Esophagus squamous epithelium (tissue), 5 donors: ENCODE measurements at regions not wholly inside any gene's neighbourhood (a gene's known extent, or its start where the extent isn't known, plus 50 kb on each side); places are given as distances from the start of the nearest gene placed in this dataset.

Experiments
- DNase-seq: peaks from one replicate; lab custom pipeline; 2025; lab: John Stamatoyannopoulos, UW
- H3K27ac ChIP-seq, 4 donors: fragments of 200-600 bp; sonication (generic); one replicate each; pipeline ENCODE4 v1.5.1; 2016 to 2019; ENCODE audit warnings: mild to moderate bottlenecking in 1 of 4
- H3K27me3 ChIP-seq, 4 donors: fragments of 200-600 bp; sonication (generic); 1 replicate in 3 of 4; 2 replicates in 1 of 4; pipeline versions ENCODE4 v1.5.1 to v1.6.0; 2017 to 2021; ENCODE audit warnings: antibody characterized with exemption in 1 of 4
- H3K36me3 ChIP-seq, 3 donors: fragments of 200-600 bp; sonication (generic); one replicate each; pipeline ENCODE4 v1.5.1; 2016 to 2019
- H3K4me1 ChIP-seq, 3 donors: fragments of 200-600 bp; sonication (generic); one replicate each; pipeline ENCODE4 v1.5.1; 2017 to 2019
- H3K4me3 ChIP-seq, 4 donors: fragments of 200-600 bp; sonication (generic); 1 replicate in 3 of 4; 2 replicates in 1 of 4; pipeline ENCODE4 v1.5.1; 2016 to 2019; ENCODE audit warnings: mild to moderate bottlenecking in 2 of 4, moderate library complexity in 1 of 4
- H3K9me3 ChIP-seq, 3 donors: fragments of 200-600 bp; sonication (generic); one replicate each; pipeline ENCODE4 v1.5.1; 2016 to 2019
- CTCF ChIP-seq, 6 experiments: fragments of 450-650 bp in 4 of 6; fragments of 200-600 bp in 2 of 6; sonication (generic) in 2 of 6; IDR thresholded peaks; one replicate each; pipeline ENCODE4 v1.5.1; 2016 to 2019; ENCODE audit warnings: antibody characterized with exemption in 6 of 6, mild to moderate bottlenecking in 4 of 6, moderate library complexity in 4 of 6
- POLR2A ChIP-seq, 4 donors: fragments of 450-650 bp; IDR thresholded peaks; one replicate each; pipeline ENCODE4 v1.6.1; 2017; ENCODE audit warnings: antibody characterized with exemption in 4 of 4, mild to moderate bottlenecking in 4 of 4, moderate library complexity in 3 of 4
- WGBS, 2 donors: methylation state at CpG; one replicate each; pipeline ENCODE4 v1.1.5; 2018; 5-methylcytosine and 5-hydroxymethylcytosine counted together
- intact Hi-C: fragments of 100-400 bp; cut with DNase I; formaldehyde crosslinking; loops from one replicate; pipeline ENCODE4 v1.15.0; 2022
- donor health status: DM: yes; HTN: yes; CAD: no.

- Histone ChIP-seq H3K9me3 (peaks cover 0 to 5% (median 0%) of the 10 kb centered on the region in 3 donors), H3K27me3 (peaks cover 0 to 18% (median 0%) of the 10 kb centered on the region in 4 donors), H3K36me3 (no peaks in the 10 kb centered on the region), H3K4me3 (no peak overlapping the region), H3K27ac (no peak overlapping the region), H3K4me1 (peaks cover 0 to 20% (median 0%) of the 10 kb centered on the region in 3 donors)
- intact Hi-C loops = no loop called here
- no peak for TF ChIP-seq CTCF (IDR thresholded peaks at IDR 0.05)
- no peak for TF ChIP-seq POLR2A (IDR thresholded peaks at IDR 0.05)
- DNase-seq = no peak
Observed at GRCh38 chr2:38216886-38217285, 140.9 kb upstream of the CYP1B1 start.

- peaks cover 0 to 18% (median 0%) of the 10 kb centered on the region in 4 donors for H3K27me3 ChIP-seq
- peaks cover 0 to 5% (median 0%) of the 10 kb centered on the region in 3 donors for H3K9me3 ChIP-seq
- DNase-seq = no peak
- H3K36me3 ChIP-seq = no peaks in the 10 kb centered on the region
- intact Hi-C loops = no loop called here
- no peak for TF ChIP-seq POLR2A (IDR thresholded peaks at IDR 0.05)
- no peak for TF ChIP-seq CTCF (IDR thresholded peaks at IDR 0.05)
- H3K27ac ChIP-seq = no peak overlapping the region
- H3K4me3 ChIP-seq = no peak overlapping the region
- peaks cover 0 to 20% (median 0%) of the 10 kb centered on the region in 3 donors for H3K4me1 ChIP-seq
Observed at GRCh38 chr2:38215993-38216392, 140.0 kb upstream of the CYP1B1 start.

DNA sequence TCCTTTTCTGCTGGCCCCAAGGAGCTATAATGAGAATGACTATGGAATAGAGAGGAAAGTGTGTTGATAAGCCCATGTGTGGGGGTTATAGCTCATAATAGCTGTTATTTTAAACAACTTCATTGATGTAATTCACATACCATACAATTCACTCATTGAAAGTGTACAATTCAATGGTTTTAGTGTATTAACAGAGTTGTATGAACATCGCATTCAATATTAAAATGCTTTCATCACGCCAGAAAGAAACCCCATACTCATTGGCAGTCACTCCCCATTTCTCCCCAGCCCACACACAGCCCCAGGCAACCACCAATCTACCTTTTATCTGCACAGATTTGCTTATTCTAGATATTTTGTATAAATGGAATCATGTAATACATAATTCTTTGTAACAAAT lies 139.6 kb upstream of the CYP1B1 start:
- WGBS, 2 donors = 65 to 69% methylated on average over 2 of the region's 2 CpGs
- H3K9me3 ChIP-seq = peaks cover 0 to 5% (median 0%) of the 10 kb centered on the region in 3 donors
- H3K27me3 ChIP-seq = peaks cover 0 to 18% (median 0%) of the 10 kb centered on the region in 4 donors
- peaks cover 0 to 20% (median 0%) of the 10 kb centered on the region in 3 donors for H3K4me1 ChIP-seq
- no peak overlapping the region for H3K4me3 ChIP-seq
- TF ChIP-seq POLR2A (IDR thresholded peaks at IDR 0.05) = no peak
- no peak for TF ChIP-seq CTCF (IDR thresholded peaks at IDR 0.05)
- no peaks in the 10 kb centered on the region for H3K36me3 ChIP-seq
- DNase-seq = no peak
- peak overlapping the region in 2 of 4 donors; percentile 18 to 47 for H3K27ac ChIP-seq
- intact Hi-C loops = no loop called here

- whole genome bisulfite sequencing, 2 donors = 52 to 81% methylated on average over 5 of the region's 5 CpGs
- no peak overlapping the region for H3K4me3 ChIP-seq
- H3K4me1 ChIP-seq = peaks cover 0 to 20% (median 0%) of the 10 kb centered on the region in 3 donors
- H3K36me3 ChIP-seq = no peaks in the 10 kb centered on the region
- no peaks in the 10 kb centered on the region for H3K9me3 ChIP-seq
- peak overlapping the region in 2 of 4 donors; percentile 18 to 47 for H3K27ac ChIP-seq
- TF ChIP-seq POLR2A (IDR thresholded peaks at IDR 0.05) (no peak), CTCF (IDR thresholded peaks at IDR 0.05) (no peak)
- H3K27me3 ChIP-seq = peaks cover 0 to 17% (median 0%) of the 10 kb centered on the region in 4 donors
- intact Hi-C loops = no loop called here
- no peak for DNase-seq
Observed at GRCh38 chr2:38214209-38214717, 138.3 kb upstream of the CYP1B1 start.

DNA sequence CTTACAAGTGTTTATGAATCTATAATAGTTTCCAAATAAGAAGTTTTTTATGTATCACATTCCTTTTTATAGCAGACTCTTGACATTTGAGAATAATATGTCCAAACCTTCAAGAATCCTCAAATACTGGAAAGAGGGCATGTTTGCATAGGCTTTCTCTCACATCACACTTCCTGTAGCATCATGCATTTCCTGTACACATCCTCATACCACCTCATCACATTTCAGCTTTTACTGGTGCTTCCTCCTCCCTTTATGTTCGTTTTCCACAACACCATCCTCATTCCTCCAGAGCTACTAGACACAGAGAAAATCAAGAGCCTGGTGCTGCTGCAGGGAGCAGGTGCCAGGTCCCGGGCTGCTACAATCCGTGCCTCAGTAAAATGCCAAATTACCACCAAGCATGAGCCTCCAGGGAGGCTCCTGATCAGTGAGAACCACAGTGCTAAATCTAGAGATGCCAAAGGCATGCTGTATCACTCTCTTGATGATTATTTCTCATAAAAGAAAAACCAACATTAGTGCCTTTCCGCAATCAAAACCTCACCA lies 137.7 kb upstream of the CYP1B1 start:
- H3K4me3 ChIP-seq = no peak overlapping the region
- peaks cover 0 to 12% (median 0%) of the 10 kb centered on the region in 4 donors for H3K27me3 ChIP-seq
- H3K27ac ChIP-seq = peak overlapping the region in 1 of 4 donors; percentile 47
- intact Hi-C loops = no loop called here
- no peaks in the 10 kb centered on the region for H3K9me3 ChIP-seq
- WGBS, 2 donors = 56 to 71% methylated on average over 4 of the region's 4 CpGs
- no peak for TF ChIP-seq CTCF (IDR thresholded peaks at IDR 0.05)
- TF ChIP-seq POLR2A (IDR thresholded peaks at IDR 0.05) = no peak
- no peaks in the 10 kb centered on the region for H3K36me3 ChIP-seq
- DNase-seq = no peak
- peaks cover 0 to 20% (median 0%) of the 10 kb centered on the region in 3 donors for H3K4me1 ChIP-seq
